DOHH2 (cell line): ENCODE measurements at regions not wholly inside any gene's neighbourhood (a gene's known extent, or its start where the extent isn't known, plus 50 kb on each side); places are given as distances from the start of the nearest gene placed in this dataset.

Source experiments
- H3F3A ChIP-seq: fragments of 200-600 bp; sonication (generic), shearing (Covaris generic); 2 replicates; pipeline ENCODE4 v1.6.0; 2016; ENCODE audit warnings: antibody characterized with exemption, mild to moderate bottlenecking; ENCODE audit not compliant: control insufficient read depth, insufficient read depth
- H3K27ac ChIP-seq: fragments of 200-600 bp; sonication (generic); 2 replicates; pipeline ENCODE4 v1.5.1; 2014; ENCODE audit warnings: low read depth, mild to moderate bottlenecking, low read length, moderate library complexity
- H3K27me3 ChIP-seq: fragments of 200-600 bp; sonication (generic); 2 replicates; pipeline ENCODE4 v1.6.1; 2014; ENCODE audit warnings: mild to moderate bottlenecking, low read length, mixed read lengths; ENCODE audit not compliant: control insufficient read depth
- H3K36me3 ChIP-seq: fragments of 200-600 bp; sonication (generic); 2 replicates; pipeline ENCODE4 v1.6.1; 2014; ENCODE audit warnings: mild to moderate bottlenecking, low read length, moderate library complexity, mixed read lengths; ENCODE audit not compliant: control insufficient read depth
- H3K4me1 ChIP-seq: fragments of 200-600 bp; sonication (generic); 2 replicates; pipeline ENCODE4 v1.6.1; 2014; ENCODE audit warnings: mild to moderate bottlenecking, low read length, mixed read lengths; ENCODE audit not compliant: control insufficient read depth
- H3K4me2 ChIP-seq: fragments of 200-600 bp; sonication (generic); 2 replicates; pipeline ENCODE4 v1.6.0; 2014; ENCODE audit warnings: mild to moderate bottlenecking, low read length, moderate library complexity
- H3K4me3 ChIP-seq: fragments of 200-600 bp; sonication (generic); 2 replicates; pipeline ENCODE4 v1.5.1; 2014; ENCODE audit warnings: mild to moderate bottlenecking, low read length, mixed read lengths
- H3K79me2 ChIP-seq: fragments of 200-600 bp; sonication (generic); 2 replicates; pipeline ENCODE4 v1.6.1; 2014; ENCODE audit warnings: mild to moderate bottlenecking, low read length, mixed read lengths; ENCODE audit not compliant: control insufficient read depth
- H3K9me2 ChIP-seq: fragments of 200-600 bp; sonication (generic); replicated peaks from 2 replicates; pipeline ENCODE4 v1.6.1; 2014; ENCODE audit warnings: mild to moderate bottlenecking, low read length, mixed read lengths; ENCODE audit not compliant: control insufficient read depth
- H3K9me3 ChIP-seq: fragments of 200-600 bp; sonication (generic); 2 replicates; pipeline ENCODE4 v1.6.1; 2014; ENCODE audit warnings: antibody characterized with exemption, low read length, mixed read lengths; ENCODE audit not compliant: control insufficient read depth, insufficient read depth
- H4K20me1 ChIP-seq: fragments of 200-600 bp; sonication (generic); 2 replicates; pipeline ENCODE4 v1.6.0; 2014; ENCODE audit warnings: low read depth, mild to moderate bottlenecking, antibody characterized with exemption, low read length, moderate library complexity; ENCODE audit not compliant: control insufficient read depth, insufficient read depth
- EZH2phosphoT487 ChIP-seq: fragments of 200-600 bp; sonication (generic); IDR thresholded peaks from 2 replicates; pipeline ENCODE4 v1.6.1; 2017; ENCODE audit warnings: borderline replicate concordance, mild to moderate bottlenecking, antibody characterized with exemption, low read length, moderate library complexity, mixed read lengths
- TF ChIP-seq, protein P1 (sequence below): fragments of 200-600 bp; sonication (generic); IDR thresholded peaks from one replicate; pipeline ENCODE4 v1.5.1; 2014; ENCODE audit warnings: antibody characterized with exemption, mild to moderate bottlenecking, low read depth, low read length; ENCODE audit not compliant: poor library complexity, severe bottlenecking

DNA sequence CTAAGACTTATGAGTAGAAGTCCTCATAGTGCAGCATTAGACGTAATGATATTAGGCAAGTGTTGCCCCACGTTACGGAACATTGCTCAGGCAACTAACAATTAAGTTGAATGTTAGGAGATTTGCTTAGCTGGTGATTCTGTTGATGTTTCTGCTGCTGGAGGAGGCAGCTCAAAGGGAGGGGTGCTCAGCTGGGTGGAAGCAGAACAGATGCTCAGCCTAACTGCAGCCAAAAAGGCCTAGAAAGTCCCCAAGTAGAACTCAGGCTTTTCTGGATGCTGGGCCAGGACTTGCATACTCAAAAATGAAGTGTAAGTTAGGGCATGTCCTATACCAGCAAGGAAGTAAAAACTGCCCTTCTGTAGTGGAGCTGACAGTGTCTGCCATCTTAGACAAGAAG is 201.4 kb downstream of the ADRA2A start:
- H3F3A ChIP-seq: no peaks in the 10 kb centered on the region
- H3K4me2 ChIP-seq: no peak overlapping the region
- no peaks in the 10 kb centered on the region for H4K20me1 ChIP-seq
- H3K9me2 ChIP-seq: no peaks in the 10 kb centered on the region
- no peaks in the 10 kb centered on the region for H3K27me3 ChIP-seq
- no peak overlapping the region for H3K27ac ChIP-seq
- TF ChIP-seq, protein P1, sequence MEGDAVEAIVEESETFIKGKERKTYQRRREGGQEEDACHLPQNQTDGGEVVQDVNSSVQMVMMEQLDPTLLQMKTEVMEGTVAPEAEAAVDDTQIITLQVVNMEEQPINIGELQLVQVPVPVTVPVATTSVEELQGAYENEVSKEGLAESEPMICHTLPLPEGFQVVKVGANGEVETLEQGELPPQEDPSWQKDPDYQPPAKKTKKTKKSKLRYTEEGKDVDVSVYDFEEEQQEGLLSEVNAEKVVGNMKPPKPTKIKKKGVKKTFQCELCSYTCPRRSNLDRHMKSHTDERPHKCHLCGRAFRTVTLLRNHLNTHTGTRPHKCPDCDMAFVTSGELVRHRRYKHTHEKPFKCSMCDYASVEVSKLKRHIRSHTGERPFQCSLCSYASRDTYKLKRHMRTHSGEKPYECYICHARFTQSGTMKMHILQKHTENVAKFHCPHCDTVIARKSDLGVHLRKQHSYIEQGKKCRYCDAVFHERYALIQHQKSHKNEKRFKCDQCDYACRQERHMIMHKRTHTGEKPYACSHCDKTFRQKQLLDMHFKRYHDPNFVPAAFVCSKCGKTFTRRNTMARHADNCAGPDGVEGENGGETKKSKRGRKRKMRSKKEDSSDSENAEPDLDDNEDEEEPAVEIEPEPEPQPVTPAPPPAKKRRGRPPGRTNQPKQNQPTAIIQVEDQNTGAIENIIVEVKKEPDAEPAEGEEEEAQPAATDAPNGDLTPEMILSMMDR: no peak
- no peak for TF ChIP-seq EZH2phosphoT487
- H3K79me2 ChIP-seq: no peaks in the 10 kb centered on the region
- no peaks in the 10 kb centered on the region for H3K36me3 ChIP-seq
- no peaks in the 10 kb centered on the region for H3K4me1 ChIP-seq
- no peak overlapping the region for H3K4me3 ChIP-seq
- no peaks in the 10 kb centered on the region for H3K9me3 ChIP-seq

DNA sequence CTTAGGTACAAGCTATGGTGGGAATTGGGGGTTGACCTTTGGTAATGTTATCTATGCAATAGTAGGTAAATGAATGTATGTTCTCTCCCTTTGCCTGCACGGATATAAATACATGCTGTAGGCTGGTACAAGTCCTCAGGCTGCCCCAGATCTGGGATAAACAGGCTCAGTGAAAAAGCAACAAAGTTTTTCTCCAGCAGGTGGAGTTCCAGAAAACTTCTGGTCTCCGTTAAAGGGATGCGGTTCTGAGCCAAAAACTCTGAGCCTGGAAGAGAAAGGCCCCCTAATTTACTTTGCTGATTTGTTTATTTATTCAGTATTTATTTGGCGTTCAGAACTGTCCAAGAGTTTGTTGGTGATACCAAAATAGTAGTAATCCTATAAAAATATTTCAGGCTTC is 204.7 kb downstream of the ADRA2A start:
- Histone ChIP-seq H3K4me3 (no peak overlapping the region), H3K27me3 (no peaks in the 10 kb centered on the region), H3K79me2 (no peaks in the 10 kb centered on the region), H4K20me1 (no peaks in the 10 kb centered on the region), H3K4me1 (no peaks in the 10 kb centered on the region), H3K36me3 (no peaks in the 10 kb centered on the region), H3K9me3 (no peaks in the 10 kb centered on the region), H3K4me2 (no peak overlapping the region), H3K27ac (no peak overlapping the region), H3F3A (no peaks in the 10 kb centered on the region), H3K9me2 (no peaks in the 10 kb centered on the region)
- TF ChIP-seq EZH2phosphoT487: no peak
- TF ChIP-seq, protein P1: peak; percentile 26

- TF ChIP-seq, protein P1: no peak
- no peak for TF ChIP-seq EZH2phosphoT487
- no peak overlapping the region for H3K4me2 ChIP-seq
- no peaks in the 10 kb centered on the region for H3K9me2 ChIP-seq
- no peaks in the 10 kb centered on the region for H3F3A ChIP-seq
- H3K4me3 ChIP-seq: no peak overlapping the region
- H4K20me1 ChIP-seq: no peaks in the 10 kb centered on the region
- H3K36me3 ChIP-seq: no peaks in the 10 kb centered on the region
- no peaks in the 10 kb centered on the region for H3K79me2 ChIP-seq
- H3K9me3 ChIP-seq: no peaks in the 10 kb centered on the region
- peaks cover 9% of the 10 kb centered on the region; the same call in 1 of the 2 replicates for H3K27me3 ChIP-seq
- H3K27ac ChIP-seq: no peak overlapping the region
- no peaks in the 10 kb centered on the region for H3K4me1 ChIP-seq
These were observed 212.6 kb downstream of the ADRA2A start for GRCh38 chr10:111289461-111289860.

DNA sequence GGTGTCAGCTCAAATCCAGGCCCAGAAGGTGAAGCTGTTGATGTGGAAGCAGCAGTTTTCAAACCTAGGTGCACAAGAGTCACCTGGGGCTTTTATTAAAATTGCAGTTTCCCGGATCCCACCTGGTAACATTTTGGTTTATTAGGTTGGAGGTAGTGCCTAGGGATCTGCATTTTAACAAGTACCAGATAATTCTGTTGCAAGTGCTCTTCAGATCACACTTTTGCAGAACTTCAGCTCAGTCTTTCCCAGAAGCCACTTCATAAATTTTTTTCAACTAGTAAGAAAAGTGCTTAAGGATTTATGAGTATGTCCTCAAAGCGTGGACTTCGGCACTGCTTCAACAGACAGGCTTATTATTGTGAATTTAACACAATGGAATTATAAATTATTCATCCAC is 213.8 kb downstream of the ADRA2A start:
- Histone ChIP-seq H3K27me3 (peaks cover 9% of the 10 kb centered on the region; the same call in 1 of the 2 replicates), H3K9me2 (no peaks in the 10 kb centered on the region), H3K4me3 (no peak overlapping the region), H3K4me1 (no peaks in the 10 kb centered on the region), H3F3A (no peaks in the 10 kb centered on the region), H3K9me3 (no peaks in the 10 kb centered on the region), H3K36me3 (no peaks in the 10 kb centered on the region), H4K20me1 (no peaks in the 10 kb centered on the region), H3K4me2 (no peak overlapping the region), H3K79me2 (no peaks in the 10 kb centered on the region), H3K27ac (no peak overlapping the region)
- TF ChIP-seq, protein P1: no peak
- no peak for TF ChIP-seq EZH2phosphoT487
